Natural killer cell (primary cell): ENCODE measurements at regions not wholly inside any gene's neighbourhood (a gene's known extent, or its start where the extent isn't known, plus 50 kb on each side); places are given as distances from the start of the nearest gene placed in this dataset.

ENCODE experiments used
- ATAC-seq, 3 donors: fragments of 150-1000 bp in 2 of 3; fragments of 200-7000 bp in 1 of 3; cut with Tn5 transposase; 1 replicate in 1 of 3; 2 replicates in 2 of 3; pipeline ENCODE4 v1.10.0; 2021; ENCODE audit warnings: mild to moderate bottlenecking in 2 of 3, moderate library complexity in 2 of 3
- DNase-seq, 2 donors: peaks; one replicate each; pipeline versions ENCODE4 v3.0.0 to v3.0.0-alpha.2; 2013 to 2021; ENCODE audit warnings: mixed read lengths in 1 of 2
- H3K27ac ChIP-seq: one replicate; pipeline ENCODE4 v1.5.1; 2013; ENCODE audit warnings: mild to moderate bottlenecking, low read length
- H3K27me3 ChIP-seq: one replicate; pipeline ENCODE4 v1.6.1; 2013; ENCODE audit warnings: low read length; ENCODE audit not compliant: control insufficient read depth, insufficient read depth
- H3K36me3 ChIP-seq: one replicate; pipeline ENCODE4 v1.6.1; 2013; ENCODE audit warnings: low read length; ENCODE audit not compliant: control insufficient read depth, insufficient read depth
- H3K4me1 ChIP-seq: one replicate; pipeline ENCODE4 v1.6.1; 2013; ENCODE audit warnings: low read length; ENCODE audit not compliant: control insufficient read depth, insufficient read depth
- H3K4me3 ChIP-seq: one replicate; pipeline ENCODE4 v1.5.1; 2013; ENCODE audit warnings: low read length
- H3K9me3 ChIP-seq: one replicate; pipeline ENCODE4 v1.6.1; 2013; ENCODE audit warnings: low read length; ENCODE audit not compliant: control insufficient read depth, insufficient read depth
- H3K27ac Mint-ChIP-seq, 2 donors: one replicate each; pipeline ENCODE4 v1.8.0; 2022; ENCODE audit warnings: mild to moderate bottlenecking in 2 of 2, mixed read lengths in 2 of 2, moderate library complexity in 1 of 2
- H3K27me3 Mint-ChIP-seq, 2 donors: one replicate each; pipeline ENCODE4 v1.8.0; 2022; ENCODE audit warnings: low read depth in 2 of 2, mixed read lengths in 2 of 2
- H3K36me3 Mint-ChIP-seq: one replicate; pipeline ENCODE4 v1.8.0; 2022; ENCODE audit warnings: mixed read lengths
- H3K4me1 Mint-ChIP-seq, 2 donors: one replicate each; pipeline ENCODE4 v1.8.0; 2022; ENCODE audit warnings: mixed read lengths in 2 of 2
- H3K4me3 Mint-ChIP-seq: one replicate; pipeline ENCODE4 v1.8.0; 2022; ENCODE audit warnings: mild to moderate bottlenecking, moderate library complexity, mixed read lengths
- H3K9me3 Mint-ChIP-seq, 2 donors: one replicate each; pipeline ENCODE4 v1.8.0; 2022; ENCODE audit warnings: mixed read lengths in 2 of 2
- CTCF ChIP-seq: fragments of 200-600 bp; IDR thresholded peaks from one replicate; pipeline ENCODE4 v1.8.0; 2022; ENCODE audit warnings: antibody characterized with exemption
- WGBS: methylation state at CpG from one replicate; pipeline ENCODE4 v1.1.7; 2013; ENCODE audit warnings: missing lambda C conversion rate; ENCODE audit not compliant: insufficient coverage; 5-methylcytosine and 5-hydroxymethylcytosine counted together
- intact Hi-C: fragments of 100-400 bp; cut with micrococcal nuclease; formaldehyde crosslinking; loops from one replicate; pipeline ENCODE4 v1.14.2; 2022

- Histone ChIP-seq H3K27ac (no peak overlapping the region), H3K4me3 (no peak overlapping the region), H3K27me3 (no peaks in the 10 kb centered on the region), H3K36me3 (no peaks in the 10 kb centered on the region), H3K9me3 (no peaks in the 10 kb centered on the region), H3K4me1 (no peaks in the 10 kb centered on the region)
- intact Hi-C loops, result no loop called here
- no peak overlapping the region for H3K27ac Mint-ChIP-seq
- DNase-seq, result no peak
- WGBS, result no CpG with 5 or more reads among the region's 2 CpGs
- no peaks in the 10 kb centered on the region for H3K36me3 Mint-ChIP-seq
- H3K4me1 Mint-ChIP-seq, result no peaks in the 10 kb centered on the region
- no peak for TF ChIP-seq CTCF
- ATAC-seq, result no peak
- H3K27me3 Mint-ChIP-seq, result no peaks in the 10 kb centered on the region
- no peak overlapping the region for H3K4me3 Mint-ChIP-seq
- H3K9me3 Mint-ChIP-seq, result no peaks in the 10 kb centered on the region
Measured at GRCh38 chr12:27193854-27194544, 50.1 kb upstream of the STK38L start.
